GM12872 (cell line): ENCODE measurements at regions not wholly inside any gene's neighbourhood (a gene's known extent, or its start where the extent isn't known, plus 50 kb on each side); places are given as distances from the start of the nearest gene placed in this dataset.

Source experiments
- TF ChIP-seq, protein P1 (sequence below): IDR thresholded peaks from 3 replicates; pipeline ENCODE4 v1.5.1; 2011; ENCODE audit warnings: low read depth, mild to moderate bottlenecking, low read length, moderate library complexity; ENCODE audit not compliant: insufficient read depth

DNA sequence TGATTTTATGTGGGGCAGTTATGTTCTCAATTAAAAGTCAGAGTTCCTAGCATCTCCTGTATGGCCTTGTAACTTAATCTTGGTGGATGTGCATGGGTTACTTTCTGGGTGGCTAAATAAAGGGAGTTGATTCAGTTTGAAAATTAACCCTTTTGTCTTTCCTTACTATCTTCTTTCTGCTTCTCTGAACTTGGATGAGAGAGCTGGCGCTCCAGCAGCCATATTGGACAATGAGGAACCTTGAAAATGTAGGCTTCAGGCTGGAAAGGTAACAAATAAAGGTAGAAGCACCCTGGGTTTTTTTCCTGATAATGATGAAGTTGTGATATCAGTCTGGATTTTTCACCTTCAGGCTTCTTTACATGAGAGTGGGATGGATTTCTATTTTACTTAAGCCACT lies 714.1 kb upstream of the TMEM132C start:
- TF ChIP-seq, protein P1, sequence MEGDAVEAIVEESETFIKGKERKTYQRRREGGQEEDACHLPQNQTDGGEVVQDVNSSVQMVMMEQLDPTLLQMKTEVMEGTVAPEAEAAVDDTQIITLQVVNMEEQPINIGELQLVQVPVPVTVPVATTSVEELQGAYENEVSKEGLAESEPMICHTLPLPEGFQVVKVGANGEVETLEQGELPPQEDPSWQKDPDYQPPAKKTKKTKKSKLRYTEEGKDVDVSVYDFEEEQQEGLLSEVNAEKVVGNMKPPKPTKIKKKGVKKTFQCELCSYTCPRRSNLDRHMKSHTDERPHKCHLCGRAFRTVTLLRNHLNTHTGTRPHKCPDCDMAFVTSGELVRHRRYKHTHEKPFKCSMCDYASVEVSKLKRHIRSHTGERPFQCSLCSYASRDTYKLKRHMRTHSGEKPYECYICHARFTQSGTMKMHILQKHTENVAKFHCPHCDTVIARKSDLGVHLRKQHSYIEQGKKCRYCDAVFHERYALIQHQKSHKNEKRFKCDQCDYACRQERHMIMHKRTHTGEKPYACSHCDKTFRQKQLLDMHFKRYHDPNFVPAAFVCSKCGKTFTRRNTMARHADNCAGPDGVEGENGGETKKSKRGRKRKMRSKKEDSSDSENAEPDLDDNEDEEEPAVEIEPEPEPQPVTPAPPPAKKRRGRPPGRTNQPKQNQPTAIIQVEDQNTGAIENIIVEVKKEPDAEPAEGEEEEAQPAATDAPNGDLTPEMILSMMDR: no peak

DNA sequence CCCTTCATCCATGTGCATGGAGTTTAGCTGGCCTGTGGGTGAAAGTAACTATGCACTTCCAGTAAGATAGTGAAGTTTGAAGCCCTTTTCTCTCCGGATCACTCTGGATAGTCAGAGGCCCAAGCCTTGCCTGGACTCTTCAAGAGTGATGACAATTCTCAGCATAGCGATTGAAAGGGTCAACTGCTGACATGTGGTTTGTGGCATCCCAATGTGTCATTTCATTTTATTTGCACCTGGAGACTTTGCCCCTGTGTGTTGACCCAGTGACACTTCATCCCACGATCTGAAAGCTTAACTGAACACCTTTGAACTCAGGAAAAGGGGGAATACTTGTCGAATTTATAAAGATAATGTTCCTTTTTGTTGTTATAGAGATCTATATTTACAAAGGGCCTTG lies 711.9 kb upstream of the TMEM132C start:
- TF ChIP-seq, protein P1: no peak

DNA sequence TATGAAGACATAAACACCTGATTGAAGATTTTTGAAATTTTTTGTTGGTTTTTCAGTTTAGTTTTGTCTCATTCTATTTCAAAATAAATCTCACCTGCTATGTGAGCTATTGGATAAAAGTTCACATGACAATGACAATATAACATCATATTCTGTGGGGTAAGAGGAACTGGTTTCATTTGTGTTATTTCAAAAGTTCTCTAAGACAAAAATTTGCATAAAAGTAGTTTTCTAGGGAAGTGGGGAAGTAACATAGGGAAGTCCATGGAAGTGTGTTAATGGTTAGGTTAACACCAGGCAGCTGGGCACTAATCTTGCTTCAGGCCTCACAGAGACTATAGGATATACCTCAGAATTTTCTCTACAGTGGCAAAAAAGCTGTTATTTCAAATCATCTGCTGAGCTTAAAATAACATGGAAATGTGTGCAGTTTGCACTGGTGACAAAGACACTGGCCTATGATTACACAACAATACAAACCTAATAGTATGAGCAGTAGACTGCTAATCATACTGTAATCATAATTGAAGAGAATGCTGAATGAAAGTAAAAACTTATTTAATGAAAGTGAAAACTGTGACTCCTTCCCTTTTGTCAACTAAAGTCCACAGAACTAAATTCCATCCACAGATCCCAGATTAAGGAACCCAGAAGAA lies 710.6 kb upstream of the TMEM132C start:
- TF ChIP-seq, protein P1: no peak

DNA sequence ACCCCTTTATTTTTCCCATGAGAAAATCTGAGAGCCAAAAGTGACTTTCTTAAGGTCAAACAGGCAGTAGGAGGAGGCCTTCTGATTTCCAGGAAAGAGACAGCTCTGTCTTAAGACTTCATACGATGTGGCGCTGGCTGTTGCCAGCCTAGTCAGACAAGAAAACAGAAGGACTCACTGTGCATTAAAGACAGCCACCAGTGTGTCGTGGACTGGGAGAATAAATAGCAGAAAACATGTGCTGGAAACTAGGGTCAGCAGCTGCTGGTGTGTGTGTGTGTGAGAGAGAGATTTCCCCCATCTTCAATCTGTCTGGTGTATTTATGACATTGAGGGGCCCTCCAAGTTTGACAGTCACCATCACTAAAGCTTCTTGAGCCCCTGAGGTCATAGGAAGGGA lies 708.6 kb upstream of the TMEM132C start:
- TF ChIP-seq, protein P1: no peak

DNA sequence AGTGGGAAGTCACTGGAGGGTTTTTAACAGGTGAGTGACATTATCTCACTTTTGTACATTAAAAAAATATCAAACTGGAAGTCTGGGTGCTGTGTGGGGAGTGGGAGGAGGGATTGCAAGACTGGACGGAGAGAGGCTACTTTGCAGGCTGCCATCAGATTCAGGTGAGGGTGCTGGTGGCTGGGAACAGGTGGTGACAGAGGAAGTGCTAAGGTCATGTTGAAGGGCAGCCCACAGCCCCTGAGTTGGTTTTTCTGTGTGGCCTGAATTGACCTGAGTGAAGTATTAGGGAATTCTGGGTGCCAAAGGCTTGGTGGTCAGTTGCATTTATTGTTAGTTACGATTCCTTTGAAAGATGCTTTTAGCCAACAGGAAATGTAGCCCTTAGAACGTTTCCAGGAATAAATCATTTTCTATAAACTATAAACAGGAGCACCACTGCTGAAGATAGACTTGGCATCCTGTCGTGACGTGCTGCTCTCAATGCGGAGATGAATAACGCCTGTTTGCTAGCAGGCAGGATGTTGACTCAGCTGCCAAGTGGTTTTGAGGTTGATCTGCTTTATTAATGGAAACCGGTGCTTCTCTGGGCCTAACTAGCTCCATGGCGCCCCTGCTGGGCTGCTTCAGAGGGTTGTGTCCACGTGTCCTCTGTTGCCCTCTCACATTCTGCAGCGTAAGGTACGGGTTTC lies 707.5 kb upstream of the TMEM132C start:
- TF ChIP-seq, protein P1: 0 out of 3 replicates have a peak, but pooled peaks have one; percentile 18

DNA sequence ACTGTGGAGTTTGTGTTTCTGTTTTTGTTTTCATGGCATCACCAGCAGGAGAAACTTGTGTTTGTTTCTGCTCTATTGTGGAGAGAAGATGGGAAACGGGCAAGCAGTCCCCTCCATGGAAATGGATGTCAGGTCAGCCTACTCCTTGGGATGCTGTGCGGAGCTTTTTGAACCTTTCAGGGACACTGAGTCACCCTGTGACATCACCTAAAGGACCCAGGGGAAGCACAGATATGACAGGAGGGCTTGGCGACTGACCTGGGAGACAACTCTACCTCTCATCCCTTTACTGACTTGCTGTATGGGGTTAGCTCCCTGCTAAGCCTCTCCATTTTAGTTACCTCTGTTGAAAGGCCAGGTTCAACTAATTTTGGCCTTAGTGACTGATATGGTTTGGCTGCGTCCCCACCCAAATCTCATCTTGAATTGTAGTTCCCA lies 706.9 kb upstream of the TMEM132C start:
- TF ChIP-seq, protein P1: no peak

DNA sequence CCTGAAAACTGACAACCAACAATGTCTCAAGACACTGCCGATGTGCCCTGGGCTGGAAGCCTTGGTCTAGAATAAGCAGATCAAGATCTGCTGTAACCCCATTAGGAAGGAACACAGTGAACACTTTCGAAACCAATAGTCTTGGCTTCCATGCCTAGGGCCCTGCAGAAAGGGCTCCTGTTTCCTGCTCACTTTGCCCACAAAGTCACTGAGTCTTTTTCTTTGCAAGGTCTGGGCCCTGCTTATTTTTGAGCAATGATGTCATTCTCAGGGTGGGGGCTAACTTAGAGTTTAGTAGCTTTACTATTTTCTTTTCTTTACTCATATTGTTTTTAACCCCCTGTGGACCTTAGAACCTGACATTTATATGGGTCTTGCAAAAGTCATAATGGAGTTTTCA lies 704.2 kb upstream of the TMEM132C start:
- TF ChIP-seq, protein P1: no peak
